GM23338 (cell line): ENCODE measurements at regions not wholly inside any gene's neighbourhood (a gene's known extent, or its start where the extent isn't known, plus 50 kb on each side); places are given as distances from the start of the nearest gene placed in this dataset.

Experiments
- CTCF ChIP-seq, 2 experiments: fragments of 200-600 bp in 1 of 2; sonication (generic) in 1 of 2; conservative IDR thresholded peaks; 2 replicates each; pipeline versions ENCODE4 v1.5.1 to v1.6.1; 2016 to 2017; ENCODE audit warnings: antibody characterized with exemption in 2 of 2, low read depth in 2 of 2, mild to moderate bottlenecking in 2 of 2, moderate library complexity in 1 of 2
- EZH2 ChIP-seq: fragments of 200-600 bp; sonication (generic); IDR thresholded peaks from one replicate; pipeline ENCODE4 v1.8.0; 2017; ENCODE audit warnings: antibody characterized with exemption, mild to moderate bottlenecking, low read depth; ENCODE audit not compliant: unreplicated experiment
- EZH2phosphoT487 ChIP-seq: fragments of 200-600 bp; sonication (generic); IDR thresholded peaks from one replicate; pipeline ENCODE4 v1.8.1; 2018; ENCODE audit warnings: antibody characterized with exemption; ENCODE audit not compliant: unreplicated experiment
- REST ChIP-seq: IDR thresholded peaks from one replicate; pipeline ENCODE4 v1.6.1; 2018; ENCODE audit warnings: antibody characterized with exemption; ENCODE audit not compliant: unreplicated experiment

GRCh38 chr16:76926042-76926441 lies 264.9 kb upstream of the MON1B start:
- TF ChIP-seq CTCF (conservative IDR thresholded peaks at IDR 0.05; ENCODE audit: low read depth in 2 of 2) = no peak
- no peak for TF ChIP-seq REST
- TF ChIP-seq EZH2 = no peak
- TF ChIP-seq EZH2phosphoT487 = no peak
